GM23248 (cell line): ENCODE measurements at regions not wholly inside any gene's neighbourhood (a gene's known extent, or its start where the extent isn't known, plus 50 kb on each side); places are given as distances from the start of the nearest gene placed in this dataset.

Source experiments
- EZH2 ChIP-seq: fragments of 200-600 bp; sonication (generic); IDR thresholded peaks from 2 replicates; pipeline ENCODE4 v1.6.1; 2018; ENCODE audit warnings: antibody characterized with exemption, mild to moderate bottlenecking; ENCODE audit not compliant: insufficient read depth, poor library complexity, severe bottlenecking
- EZH2phosphoT487 ChIP-seq: fragments of 200-600 bp; sonication (generic); IDR thresholded peaks from 2 replicates; pipeline ENCODE4 v1.6.1; 2018; ENCODE audit warnings: antibody characterized with exemption, moderate library complexity, mild to moderate bottlenecking, low read depth; ENCODE audit not compliant: insufficient read depth

- no peak for TF ChIP-seq EZH2phosphoT487
- TF ChIP-seq EZH2, result no peak
Observed at GRCh38 chr18:28858248-28858647, 681.3 kb upstream of the CDH2 start.
